Adrenal gland (tissue), 9 donors: ENCODE measurements at regions not wholly inside any gene's neighbourhood (a gene's known extent, or its start where the extent isn't known, plus 50 kb on each side); places are given as distances from the start of the nearest gene placed in this dataset.
"Not testable (repeated sequence)": the region's sequence is repeated elsewhere in the genome, so short reads cannot be mapped to it uniquely, and the experiment has no call there.

Source experiments
- DNase-seq, 7 donors: peaks; one replicate each; pipeline ENCODE4 v3.0.0-alpha.2; 2019 to 2020
- H3K27ac ChIP-seq, 5 donors: fragments of 200-600 bp; sonication (generic) in 4 of 5; 1 replicate in 3 of 5; 2 replicates in 2 of 5; pipeline versions ENCODE4 v1.5.1 to v1.8.0; 2016 to 2020; ENCODE audit warnings: mild to moderate bottlenecking in 1 of 5
- H3K27me3 ChIP-seq: fragments of 200-600 bp; 2 replicates; pipeline ENCODE4 v1.8.0; 2021
- H3K36me3 ChIP-seq, 2 donors: fragments of 200-600 bp; replicated peaks in 1 of 2; 1 replicate in 1 of 2; 2 replicates in 1 of 2; pipeline versions ENCODE4 v1.5.1 to v1.8.0; 2018 to 2022
- H3K4me1 ChIP-seq, 2 donors: fragments of 200-600 bp; replicated peaks in 1 of 2; 1 replicate in 1 of 2; 2 replicates in 1 of 2; pipeline versions ENCODE4 v1.5.1 to v1.8.0; 2018 to 2021
- H3K4me3 ChIP-seq, 4 donors: fragments of 200-600 bp; sonication (generic) in 3 of 4; one replicate each; pipeline ENCODE4 v1.5.1; 2016 to 2018
- H3K9me3 ChIP-seq, 3 donors: fragments of 200-600 bp; sonication (generic) in 1 of 3; replicated peaks in 1 of 3; 1 replicate in 2 of 3; 2 replicates in 1 of 3; pipeline versions ENCODE4 v1.5.1 to v1.8.0; 2016 to 2021
- CTCF ChIP-seq, 6 experiments: fragments of 450-650 bp in 4 of 6; fragments of 200-600 bp in 2 of 6; sonication (generic) in 1 of 6; IDR thresholded peaks; 1 replicate in 5 of 6; 2 replicates in 1 of 6; pipeline versions ENCODE4 v1.5.1 to v1.8.0; 2016 to 2021; ENCODE audit warnings: antibody characterized with exemption in 6 of 6, mild to moderate bottlenecking in 2 of 6, moderate library complexity in 1 of 6
- POLR2A ChIP-seq, 2 donors: fragments of 450-650 bp; IDR thresholded peaks; one replicate each; pipeline ENCODE4 v1.6.1; 2017; ENCODE audit warnings: antibody characterized with exemption in 2 of 2, mild to moderate bottlenecking in 2 of 2, moderate library complexity in 1 of 2
- WGBS, 4 donors: extraction: QIAGEN DNeasy Blood & Tissue Kit in 2 of 4; methylation state at CpG; one replicate each; pipeline versions ENCODE4 v1.1.5 to v1.1.7; 2013 to 2017; 5-methylcytosine and 5-hydroxymethylcytosine counted together
- intact Hi-C, 2 donors: fragments of 100-400 bp; cut with DNase I; formaldehyde crosslinking; loops; one replicate each; pipeline versions ENCODE4 v1.14.1 to v1.15.0; 2022 to 2023
- donor health status: healthy with polysubstance abuse.
- donor health status: Bipolar disorder and iron deficiency.
- donor health status: DM: yes; HTN: yes; CAD: no.
- donor health status: DM: no; HTN: no; CAD: no.
- donor health status: DM: no; HTN: no; CAD: no.

DNA sequence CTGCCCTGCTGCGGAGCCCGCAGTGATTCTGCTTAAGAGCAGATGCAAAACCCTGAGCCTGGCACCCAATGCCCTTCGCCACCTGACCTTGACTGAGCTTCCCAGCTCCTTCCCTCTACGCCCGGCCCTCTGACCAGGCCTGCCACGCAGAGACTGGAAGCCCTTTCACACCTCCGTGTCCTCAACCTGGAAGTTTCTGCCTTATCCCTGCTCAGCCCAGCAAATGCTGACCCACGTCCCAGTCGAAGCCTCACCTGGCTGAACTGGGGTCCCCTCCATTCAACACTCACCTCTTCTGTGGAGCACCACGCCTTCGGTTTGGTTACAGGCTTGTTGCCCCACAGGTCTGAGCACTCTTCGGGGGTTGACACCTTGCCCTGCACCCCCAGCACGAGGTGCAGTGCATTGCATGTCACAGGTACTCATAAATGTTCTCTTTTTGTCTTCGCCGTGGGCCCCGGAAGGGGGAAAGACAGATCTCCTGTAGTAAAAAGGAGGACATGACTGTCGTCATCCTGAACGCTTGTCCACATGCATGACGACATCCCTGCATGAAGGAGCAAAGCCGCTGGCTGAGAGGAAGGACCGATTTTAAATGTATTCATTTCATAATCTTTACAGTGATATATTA, 153.6 kb upstream of the TNRC6C start:
- no peak overlapping the region for H3K4me3 ChIP-seq
- 78 to 89% (median 87%) methylated on average over 19 to 21 of the region's 21 CpGs for WGBS, 4 donors
- H3K4me1 ChIP-seq: no peaks in the 10 kb centered on the region
- no peaks in the 10 kb centered on the region for H3K36me3 ChIP-seq
- TF ChIP-seq CTCF (IDR thresholded peaks at IDR 0.05) (no peak), POLR2A (IDR thresholded peaks at IDR 0.05) (no peak)
- H3K27ac ChIP-seq: no peak overlapping the region
- no peaks in the 10 kb centered on the region for H3K27me3 ChIP-seq
- DNase-seq: no peak
- H3K9me3 ChIP-seq: no peaks in the 10 kb centered on the region
- intact Hi-C loops: no loop called here

GRCh38 chr17:77805970-77806369, 152.5 kb upstream of the TNRC6C start:
- H3K27me3 ChIP-seq, DNase-seq, H3K4me3 ChIP-seq, intact Hi-C loops, H3K27ac ChIP-seq, H3K9me3 ChIP-seq, H3K4me1 ChIP-seq, H3K36me3 ChIP-seq: not testable (repeated sequence)
- WGBS, 4 donors: 73 to 81% (median 78%) methylated on average over 6 of the region's 6 CpGs

DNA sequence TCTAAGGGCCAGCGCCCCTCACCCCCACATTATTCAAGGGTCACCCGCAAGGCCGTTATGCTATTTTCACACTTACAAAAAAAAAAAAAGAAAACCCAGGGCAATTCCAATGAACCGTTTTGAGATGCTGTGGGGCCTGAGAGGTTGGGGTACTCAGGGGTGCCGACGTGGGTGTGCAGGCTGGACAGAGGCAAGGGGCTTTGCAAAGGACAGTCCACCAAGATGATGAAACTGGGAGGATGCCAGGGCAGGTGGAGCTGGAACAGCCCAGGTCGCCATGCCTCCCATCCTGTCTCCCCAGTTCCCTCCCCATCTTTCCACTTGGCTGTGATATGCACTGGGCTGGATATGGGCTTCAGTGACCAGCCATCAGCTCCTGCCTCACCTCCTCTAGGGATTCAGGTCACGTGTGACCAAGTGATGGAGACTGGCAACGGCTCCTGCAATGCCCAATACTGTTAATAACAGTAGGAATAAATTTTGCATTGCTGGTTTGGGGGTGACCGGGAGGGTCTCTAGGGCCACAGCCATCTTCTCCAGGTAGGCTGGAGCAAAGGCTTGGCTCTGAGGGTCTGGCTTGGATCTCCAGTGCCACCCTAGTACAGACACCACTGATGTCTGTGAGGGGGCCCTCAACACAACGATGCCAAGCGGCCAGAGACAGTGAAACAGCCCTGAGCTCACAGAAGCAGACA, 151.3 kb upstream of the TNRC6C start:
- no peak overlapping the region for H3K4me3 ChIP-seq
- intact Hi-C loops: no loop called here
- WGBS, 4 donors: 80 to 87% (median 85%) methylated on average over 12 of the region's 12 CpGs
- no peak overlapping the region for H3K27ac ChIP-seq
- H3K36me3 ChIP-seq: no peaks in the 10 kb centered on the region
- TF ChIP-seq CTCF (IDR thresholded peaks at IDR 0.05): no peak
- no peak for TF ChIP-seq POLR2A (IDR thresholded peaks at IDR 0.05)
- no peaks in the 10 kb centered on the region for H3K9me3 ChIP-seq
- H3K4me1 ChIP-seq: peaks cover 0 to 12% of the 10 kb centered on the region in 2 donors
- H3K27me3 ChIP-seq: no peaks in the 10 kb centered on the region
- DNase-seq: no peak

GRCh38 chr17:77807746-77808441, 150.6 kb upstream of the TNRC6C start:
- no peaks in the 10 kb centered on the region for H3K36me3 ChIP-seq
- no peak overlapping the region for H3K27ac ChIP-seq
- TF ChIP-seq POLR2A (IDR thresholded peaks at IDR 0.05) (no peak), CTCF (IDR thresholded peaks at IDR 0.05) (no peak)
- H3K9me3 ChIP-seq: no peaks in the 10 kb centered on the region
- WGBS, 4 donors: 71 to 79% (median 73%) methylated on average over 7 of the region's 7 CpGs
- no peaks in the 10 kb centered on the region for H3K27me3 ChIP-seq
- H3K4me1 ChIP-seq: peaks cover 0 to 12% of the 10 kb centered on the region in 2 donors
- intact Hi-C loops: no loop called here
- no peak overlapping the region for H3K4me3 ChIP-seq
- no peak for DNase-seq
